ENCODE measurements at regions not wholly inside any gene's neighbourhood (a gene's known extent, or its start where the extent isn't known, plus 50 kb on each side); places are given as distances from the start of the nearest gene placed in this dataset.
"Not testable (repeated sequence)": the region's sequence is repeated elsewhere in the genome, so short reads cannot be mapped to it uniquely, and the experiment has no call there.

GRCh38 chr15:77904436-77904821 lies 173.1 kb downstream of the TBC1D2B start:
- intact Hi-C loops (cut with DNase I): no loop called here
- 100% methylated on average over 2 of the region's 5 CpGs for WGBS
- no peaks in the 10 kb centered on the region for H3K9me3 ChIP-seq
- no peak for TF ChIP-seq POLR2AphosphoS5 (IDR thresholded peaks at IDR 0.05)
- TF ChIP-seq EP300 (IDR thresholded peaks at IDR 0.05): no peak
- TF ChIP-seq POLR2A (IDR thresholded peaks at IDR 0.05; ENCODE audit: low read depth): no peak
- peaks cover 0 to 40% (median 0%) of the 10 kb centered on the region in 4 donors for H3K27me3 ChIP-seq
- no peaks in the 10 kb centered on the region for H3K4me1 ChIP-seq
- no peaks in the 10 kb centered on the region for H3K36me3 ChIP-seq
- no peak overlapping the region for H3K27ac ChIP-seq (replicated peaks in 1 of 4)
- H3K4me3 ChIP-seq: no peak overlapping the region
- no peak for DNase-seq (ENCODE audit: extremely low spot score)

DNA sequence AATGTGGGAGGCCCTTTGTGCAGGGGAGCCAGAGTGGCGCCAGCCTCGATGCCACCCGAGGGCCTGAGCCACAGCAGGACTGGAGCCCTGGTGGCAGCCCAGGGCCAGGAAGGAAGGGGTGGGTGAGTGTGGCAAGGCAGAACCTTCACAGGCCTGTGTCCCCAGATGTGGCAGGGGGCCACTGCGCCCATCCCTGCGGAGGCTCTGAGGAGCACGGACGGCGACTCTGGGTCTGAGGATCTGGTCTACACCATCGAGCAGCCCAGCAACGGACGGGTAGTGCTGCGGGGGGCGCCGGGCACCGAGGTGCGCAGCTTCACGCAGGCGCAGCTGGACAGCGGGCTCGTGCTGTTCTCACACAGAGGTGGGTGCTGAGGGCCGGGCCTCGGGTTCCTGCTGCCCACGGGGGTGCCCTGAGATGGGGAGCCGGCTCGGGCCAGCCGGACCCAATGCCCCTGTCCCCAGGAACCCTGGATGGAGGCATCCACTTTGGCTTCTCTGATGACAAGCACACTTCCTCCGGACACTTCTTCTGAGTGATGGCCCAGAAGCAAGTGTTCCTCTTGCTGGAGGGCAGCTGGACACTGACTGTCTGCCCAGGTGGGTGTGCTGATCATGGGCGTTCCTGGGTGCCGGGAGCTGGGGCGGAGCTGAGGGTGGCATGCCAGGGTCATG lies 173.6 kb downstream of the TBC1D2B start:
- intact Hi-C loops (cut with DNase I); DNase-seq (ENCODE audit: extremely low spot score); H3K36me3 ChIP-seq; H3K9me3 ChIP-seq; H3K4me1 ChIP-seq; H3K4me3 ChIP-seq; H3K27ac ChIP-seq (replicated peaks in 1 of 4): not testable (repeated sequence)
- 87% methylated on average over 5 of the region's 30 CpGs for WGBS
- peaks cover 0 to 34% (median 0%) of the 10 kb centered on the region in 4 donors for H3K27me3 ChIP-seq

GRCh38 chr15:77902921-77903760 lies 174.4 kb downstream of the TBC1D2B start:
- WGBS: 66% methylated on average over 10 of the region's 13 CpGs
- not testable (repeated sequence) for H3K9me3 ChIP-seq; H3K27ac ChIP-seq (replicated peaks in 1 of 4)

DNA sequence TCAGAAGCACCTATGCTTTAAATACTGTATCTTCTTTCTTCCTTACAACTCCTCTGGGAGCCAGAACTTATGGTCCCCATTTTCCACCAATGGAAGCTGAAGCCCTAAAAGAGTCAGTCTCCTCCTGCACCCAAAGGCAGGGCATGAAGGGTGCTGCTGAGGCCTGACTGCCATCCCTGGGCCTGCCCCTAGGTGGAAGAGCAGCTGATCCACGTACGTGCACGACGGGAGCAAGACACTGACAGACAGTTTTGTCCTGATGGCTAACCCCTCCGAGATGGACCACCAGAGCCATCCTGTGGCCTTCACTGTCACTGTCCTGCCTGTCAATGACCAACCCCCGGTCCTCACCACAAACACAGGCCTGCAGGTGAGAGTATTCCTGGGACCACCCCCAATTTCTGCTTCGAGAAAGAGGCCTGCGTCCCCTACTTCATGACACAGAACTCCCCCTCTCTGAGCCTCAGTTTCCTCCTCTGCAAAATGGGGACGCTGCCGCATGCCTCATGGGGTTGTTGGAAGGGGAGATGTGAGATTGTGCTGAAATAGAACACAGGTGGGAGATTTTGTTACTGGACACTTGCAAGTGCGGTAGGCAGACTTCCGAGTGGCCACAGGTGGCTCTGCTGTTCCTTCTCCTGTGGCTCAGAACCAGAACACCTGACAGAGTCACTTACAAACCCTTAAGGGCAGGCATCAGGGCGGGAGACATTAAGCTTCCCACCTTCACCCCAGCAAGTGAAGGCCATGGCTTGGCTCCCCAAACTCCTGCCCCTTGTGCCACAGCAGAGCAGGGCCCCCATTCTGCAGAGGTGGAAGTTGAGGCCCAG lies 175.4 kb downstream of the TBC1D2B start:
- Histone ChIP-seq H3K9me3 (no peaks in the 10 kb centered on the region), H3K27ac (replicated peaks in 1 of 4) (no peak overlapping the region), H3K4me1 (no peaks in the 10 kb centered on the region), H3K36me3 (no peaks in the 10 kb centered on the region), H3K27me3 (peaks cover 0 to 21% (median 0%) of the 10 kb centered on the region in 4 donors), H3K4me3 (no peak overlapping the region)
- 92% methylated on average over 13 of the region's 13 CpGs for WGBS
- intact Hi-C loops (cut with DNase I): no loop called here
- no peak for DNase-seq (ENCODE audit: extremely low spot score)
- TF ChIP-seq POLR2A (IDR thresholded peaks at IDR 0.05; ENCODE audit: low read depth): no peak
- no peak for TF ChIP-seq EP300 (IDR thresholded peaks at IDR 0.05)
- no peak for TF ChIP-seq CTCF (IDR thresholded peaks at IDR 0.05)
- TF ChIP-seq POLR2AphosphoS5 (IDR thresholded peaks at IDR 0.05): no peak

More at GRCh38 chr15:77902921-77903760, 174.4 kb downstream of the TBC1D2B start:
- H3K36me3 ChIP-seq; H3K4me3 ChIP-seq; DNase-seq (ENCODE audit: extremely low spot score); intact Hi-C loops (cut with DNase I); H3K4me1 ChIP-seq: not testable (repeated sequence)
- peak; percentile 6 to 53 (median 21) for TF ChIP-seq CTCF (IDR thresholded peaks at IDR 0.05)
- peaks cover 0 to 28% (median 0%) of the 10 kb centered on the region in 4 donors for H3K27me3 ChIP-seq

DNA sequence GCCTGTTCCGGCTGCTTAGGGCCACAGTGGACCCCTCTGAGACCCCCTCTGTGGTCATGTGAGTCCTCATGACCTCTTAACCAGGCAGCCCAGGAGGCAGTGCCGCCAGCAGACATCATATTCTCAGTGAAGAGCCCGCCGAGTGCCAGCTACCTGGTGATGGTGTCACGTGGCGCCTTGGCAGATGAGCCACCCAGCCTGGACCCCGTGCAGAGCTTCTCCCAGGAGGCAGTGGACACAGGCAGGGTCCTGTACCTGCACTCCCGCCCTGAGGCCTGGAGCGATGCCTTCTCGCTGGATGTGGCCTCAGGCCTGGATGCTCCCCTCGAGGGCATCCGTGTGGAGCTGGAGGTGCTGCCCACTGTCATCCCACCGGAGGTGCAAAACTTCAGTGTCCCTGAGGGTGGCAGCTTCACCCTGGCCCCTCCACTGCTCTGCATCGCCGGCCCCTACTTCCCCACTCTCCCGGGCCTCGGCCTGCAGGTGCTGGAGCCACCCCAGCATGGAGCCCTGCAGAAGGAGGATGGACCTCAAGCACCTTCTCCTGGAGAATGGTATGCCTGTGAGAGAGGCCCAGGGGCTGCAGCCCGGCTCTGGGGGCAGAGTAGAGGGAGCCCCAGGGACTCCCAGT lies 176.1 kb downstream of the TBC1D2B start:
- DNase-seq (ENCODE audit: extremely low spot score): no peak
- H3K4me1 ChIP-seq: no peaks in the 10 kb centered on the region
- TF ChIP-seq CTCF (IDR thresholded peaks at IDR 0.05): no peak
- no peaks in the 10 kb centered on the region for H3K9me3 ChIP-seq
- intact Hi-C loops (cut with DNase I): no loop called here
- H3K27me3 ChIP-seq: peaks cover 0 to 17% (median 0%) of the 10 kb centered on the region in 4 donors
- WGBS: 92% methylated on average over 15 of the region's 18 CpGs
- H3K36me3 ChIP-seq: no peaks in the 10 kb centered on the region
- H3K4me3 ChIP-seq: no peak overlapping the region
- no peak overlapping the region for H3K27ac ChIP-seq (replicated peaks in 1 of 4)
